ENCODE measurements at regions not wholly inside any gene's neighbourhood (a gene's known extent, or its start where the extent isn't known, plus 50 kb on each side); places are given as distances from the start of the nearest gene placed in this dataset.

GRCh38 chr15:98397419-98397818 lies 250.9 kb upstream of the IGF1R start:
- TF ChIP-seq CTCF (IDR thresholded peaks at IDR 0.05): no peak
- TF ChIP-seq POLR2A (IDR thresholded peaks at IDR 0.05): no peak
- 73 to 82% methylated on average over 6 to 8 of the region's 8 CpGs for WGBS, 2 donors
- no peak for DNase-seq
- H3K4me1 ChIP-seq: no peaks in the 10 kb centered on the region
- H3K36me3 ChIP-seq (ENCODE audit: low read depth, missing control alignments): no peaks in the 10 kb centered on the region
- intact Hi-C loops (cut with DNase I; ENCODE audit: low total_unique reads): no loop called here
- H3K9me3 ChIP-seq: no peaks in the 10 kb centered on the region
- no peak overlapping the region for H3K27ac ChIP-seq
- H3K27me3 ChIP-seq: no peaks in the 10 kb centered on the region
- H3K4me3 ChIP-seq: no peak overlapping the region

GRCh38 chr15:98398056-98398455 lies 250.3 kb upstream of the IGF1R start:
- no peak overlapping the region for H3K27ac ChIP-seq
- no peaks in the 10 kb centered on the region for H3K4me1 ChIP-seq
- H3K36me3 ChIP-seq (ENCODE audit: low read depth, missing control alignments): no peaks in the 10 kb centered on the region
- H3K4me3 ChIP-seq: no peak overlapping the region
- H3K27me3 ChIP-seq: no peaks in the 10 kb centered on the region
- H3K9me3 ChIP-seq: no peaks in the 10 kb centered on the region
- WGBS, 2 donors: 81 to 86% methylated on average over 4 of the region's 4 CpGs
- TF ChIP-seq CTCF (IDR thresholded peaks at IDR 0.05) (no peak), POLR2A (IDR thresholded peaks at IDR 0.05) (no peak)
- no peak for DNase-seq
- intact Hi-C loops (cut with DNase I; ENCODE audit: low total_unique reads): no loop called here

- 70 to 98% methylated on average over 2 to 4 of the region's 4 CpGs for WGBS, 2 donors
Measured at GRCh38 chr15:98398886-98399285, 249.5 kb upstream of the IGF1R start.

GRCh38 chr15:98400120-98400519 lies 248.2 kb upstream of the IGF1R start:
- H3K27me3 ChIP-seq: no peaks in the 10 kb centered on the region
- 78 to 89% methylated on average over 2 of the region's 2 CpGs for WGBS, 2 donors
- no peak overlapping the region for H3K4me3 ChIP-seq
- no peak for TF ChIP-seq CTCF (IDR thresholded peaks at IDR 0.05)
- TF ChIP-seq POLR2A (IDR thresholded peaks at IDR 0.05): no peak
- H3K27ac ChIP-seq: no peak overlapping the region
- no peaks in the 10 kb centered on the region for H3K9me3 ChIP-seq
- no peaks in the 10 kb centered on the region for H3K4me1 ChIP-seq
- DNase-seq: no peak
- intact Hi-C loops (cut with DNase I; ENCODE audit: low total_unique reads): no loop called here
- no peaks in the 10 kb centered on the region for H3K36me3 ChIP-seq (ENCODE audit: low read depth, missing control alignments)

More at GRCh38 chr15:98398886-98399285, 249.5 kb upstream of the IGF1R start:
- DNase-seq: no peak
- Histone ChIP-seq H3K27me3 (no peaks in the 10 kb centered on the region), H3K4me1 (no peaks in the 10 kb centered on the region), H3K4me3 (no peak overlapping the region), H3K36me3 (ENCODE audit: low read depth, missing control alignments) (no peaks in the 10 kb centered on the region), H3K9me3 (no peaks in the 10 kb centered on the region), H3K27ac (no peak overlapping the region)
- intact Hi-C loops (cut with DNase I; ENCODE audit: low total_unique reads): no loop called here
- no peak for TF ChIP-seq CTCF (IDR thresholded peaks at IDR 0.05)
- TF ChIP-seq POLR2A (IDR thresholded peaks at IDR 0.05): no peak

GRCh38 chr15:98401029-98401428 lies 247.3 kb upstream of the IGF1R start:
- peak; percentile 47 for DNase-seq
- Histone ChIP-seq H3K27ac (no peak overlapping the region), H3K27me3 (no peaks in the 10 kb centered on the region), H3K9me3 (no peaks in the 10 kb centered on the region), H3K4me1 (no peaks in the 10 kb centered on the region), H3K4me3 (no peak overlapping the region), H3K36me3 (ENCODE audit: low read depth, missing control alignments) (no peaks in the 10 kb centered on the region)
- 32 to 48% methylated on average over 3 of the region's 3 CpGs for WGBS, 2 donors
- intact Hi-C loops (cut with DNase I; ENCODE audit: low total_unique reads): no loop called here
- no peak for TF ChIP-seq CTCF (IDR thresholded peaks at IDR 0.05)
- no peak for TF ChIP-seq POLR2A (IDR thresholded peaks at IDR 0.05)
